ENCODE measurements at regions not wholly inside any gene's neighbourhood (a gene's known extent, or its start where the extent isn't known, plus 50 kb on each side); places are given as distances from the start of the nearest gene placed in this dataset.
"Not testable (repeated sequence)": the region's sequence is repeated elsewhere in the genome, so short reads cannot be mapped to it uniquely, and the experiment has no call there.

DNA sequence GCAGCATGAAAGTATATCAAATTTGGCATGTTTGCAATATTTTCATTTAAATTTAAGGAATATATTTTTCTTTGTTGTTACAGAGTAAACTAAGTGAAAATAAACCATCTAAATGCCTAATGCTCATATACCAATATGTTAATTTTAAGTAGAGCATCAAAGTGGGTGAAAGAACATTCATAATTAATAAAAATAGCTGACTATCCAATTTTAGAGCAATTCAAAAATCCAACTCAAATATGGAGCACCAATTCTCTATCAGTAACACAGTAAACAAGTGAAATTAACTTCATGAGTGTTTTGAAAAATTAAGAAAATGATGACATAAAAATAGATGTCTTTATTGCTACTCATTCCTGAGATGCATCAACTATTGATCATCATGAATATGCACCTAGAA, 893.0 kb downstream of the DSC3 start:
- H3K27me3 Mint-ChIP-seq, result no peaks in the 10 kb centered on the region

GRCh38 chr18:30142870-30143269, 899.7 kb downstream of the DSC3 start:
- H3K27me3 Mint-ChIP-seq, result no peaks in the 10 kb centered on the region
- DNase-seq, result no peak
- H3K36me3 Mint-ChIP-seq (ENCODE audit: low read depth), result no peaks in the 10 kb centered on the region
- no peak overlapping the region for H3K4me3 Mint-ChIP-seq
- peaks cover 34% of the 10 kb centered on the region for H3K9me3 Mint-ChIP-seq
- no peak overlapping the region for H3K27ac Mint-ChIP-seq
- no peaks in the 10 kb centered on the region for H3K4me1 Mint-ChIP-seq (ENCODE audit: low read depth)

More for the DNA sequence above, 893.0 kb downstream of the DSC3 start:
- Mint-ChIP-seq H3K4me1 (ENCODE audit: low read depth) (no peaks in the 10 kb centered on the region), H3K4me3 (no peak overlapping the region), H3K27ac (no peak overlapping the region), H3K9me3 (peaks cover 9% of the 10 kb centered on the region), H3K36me3 (ENCODE audit: low read depth) (no peaks in the 10 kb centered on the region)
- no peak for DNase-seq

DNA sequence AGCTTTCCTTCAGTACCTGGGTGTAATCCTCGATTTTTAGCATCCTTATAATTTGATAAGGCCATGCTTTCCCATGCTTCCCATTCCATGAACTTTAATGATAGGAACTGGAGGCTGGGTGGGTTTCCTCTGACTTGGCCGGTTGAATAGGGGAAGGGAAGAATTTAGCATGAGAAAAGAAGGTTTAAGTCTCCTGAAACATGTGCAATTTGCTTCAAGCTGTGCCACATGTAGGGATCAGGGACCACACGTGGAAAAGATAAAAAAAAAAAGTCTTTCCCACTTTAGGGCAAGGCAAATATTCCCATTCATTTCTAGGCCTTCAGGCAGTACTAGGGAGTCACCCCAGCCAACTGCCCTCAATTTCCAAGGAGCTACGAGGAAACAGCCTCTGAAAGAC, 900.3 kb downstream of the DSC3 start:
- Mint-ChIP-seq H3K9me3 (peaks cover 34% of the 10 kb centered on the region), H3K4me1 (ENCODE audit: low read depth) (no peaks in the 10 kb centered on the region), H3K4me3 (no peak overlapping the region), H3K36me3 (ENCODE audit: low read depth) (no peaks in the 10 kb centered on the region), H3K27me3 (no peaks in the 10 kb centered on the region), H3K27ac (no peak overlapping the region)
- DNase-seq, result no peak

DNA sequence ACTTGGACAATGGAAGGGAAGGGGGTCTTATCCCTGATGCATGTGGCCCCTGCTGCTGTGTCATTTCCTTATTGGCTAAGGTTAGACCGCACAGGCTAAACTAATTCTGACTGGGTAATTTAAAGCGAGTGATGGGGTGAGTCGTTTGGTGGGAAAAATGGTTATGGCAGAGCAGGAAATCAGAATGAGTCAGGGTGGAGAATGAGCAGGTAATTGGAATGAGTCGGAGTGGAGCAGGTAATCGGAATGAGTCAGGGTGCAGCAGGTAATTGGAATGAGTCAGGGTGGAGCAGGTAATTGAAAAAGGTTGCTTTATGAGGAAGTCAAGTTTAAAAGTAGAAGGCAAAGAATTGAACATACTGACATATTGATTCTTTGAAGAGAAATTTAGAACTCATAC, 901.0 kb downstream of the DSC3 start:
- H3K4me1 Mint-ChIP-seq (ENCODE audit: low read depth); H3K27me3 Mint-ChIP-seq; DNase-seq; H3K27ac Mint-ChIP-seq; H3K4me3 Mint-ChIP-seq; H3K36me3 Mint-ChIP-seq (ENCODE audit: low read depth): not testable (repeated sequence)
- H3K9me3 Mint-ChIP-seq, result peaks cover 34% of the 10 kb centered on the region

GRCh38 chr18:30139631-30140287, 902.8 kb downstream of the DSC3 start:
- H3K9me3 Mint-ChIP-seq, result peaks cover 30% of the 10 kb centered on the region
- H3K27me3 Mint-ChIP-seq, result no peaks in the 10 kb centered on the region
- no peak overlapping the region for H3K27ac Mint-ChIP-seq
- no peak overlapping the region for H3K4me3 Mint-ChIP-seq
- H3K4me1 Mint-ChIP-seq (ENCODE audit: low read depth), result no peaks in the 10 kb centered on the region
- H3K36me3 Mint-ChIP-seq (ENCODE audit: low read depth), result no peaks in the 10 kb centered on the region
- no peak for DNase-seq

DNA sequence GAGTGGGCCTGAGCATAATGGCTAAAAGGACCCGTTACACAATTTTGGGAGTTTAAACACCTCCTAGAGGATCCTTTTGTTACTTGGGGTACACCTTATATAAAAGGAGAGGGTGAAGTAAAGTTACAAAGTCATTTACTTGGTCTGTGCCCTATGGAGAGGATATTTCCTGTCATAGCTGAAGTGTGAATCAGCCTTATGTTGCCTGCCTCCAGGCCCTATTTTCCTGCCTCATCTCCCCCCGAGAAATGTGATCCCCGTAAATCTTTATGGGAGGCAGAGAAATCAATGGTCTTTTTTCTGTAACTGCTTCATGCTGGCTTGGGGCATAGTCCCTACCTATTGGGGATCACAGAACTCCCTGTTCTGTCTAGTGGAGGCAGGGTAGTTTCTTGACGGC, 906.6 kb downstream of the DSC3 start:
- H3K4me1 Mint-ChIP-seq (ENCODE audit: low read depth), result no peaks in the 10 kb centered on the region
- no peak overlapping the region for H3K4me3 Mint-ChIP-seq
- no peak overlapping the region for H3K27ac Mint-ChIP-seq
- H3K36me3 Mint-ChIP-seq (ENCODE audit: low read depth), result no peaks in the 10 kb centered on the region
- DNase-seq, result no peak
- no peaks in the 10 kb centered on the region for H3K27me3 Mint-ChIP-seq
- peaks cover 24% of the 10 kb centered on the region for H3K9me3 Mint-ChIP-seq

GRCh38 chr18:30134020-30134419, 908.5 kb downstream of the DSC3 start:
- Mint-ChIP-seq H3K9me3 (peaks cover 21% of the 10 kb centered on the region), H3K27me3 (no peaks in the 10 kb centered on the region), H3K4me3 (no peak overlapping the region), H3K27ac (no peak overlapping the region), H3K4me1 (ENCODE audit: low read depth) (no peaks in the 10 kb centered on the region), H3K36me3 (ENCODE audit: low read depth) (no peaks in the 10 kb centered on the region)
- no peak for DNase-seq

GRCh38 chr18:30132959-30133358, 909.6 kb downstream of the DSC3 start:
- H3K27ac Mint-ChIP-seq, result no peak overlapping the region
- no peak overlapping the region for H3K4me3 Mint-ChIP-seq
- no peaks in the 10 kb centered on the region for H3K36me3 Mint-ChIP-seq (ENCODE audit: low read depth)
- H3K9me3 Mint-ChIP-seq, result peaks cover 21% of the 10 kb centered on the region
- no peak for DNase-seq
- no peaks in the 10 kb centered on the region for H3K27me3 Mint-ChIP-seq
- no peaks in the 10 kb centered on the region for H3K4me1 Mint-ChIP-seq (ENCODE audit: low read depth)

DNA sequence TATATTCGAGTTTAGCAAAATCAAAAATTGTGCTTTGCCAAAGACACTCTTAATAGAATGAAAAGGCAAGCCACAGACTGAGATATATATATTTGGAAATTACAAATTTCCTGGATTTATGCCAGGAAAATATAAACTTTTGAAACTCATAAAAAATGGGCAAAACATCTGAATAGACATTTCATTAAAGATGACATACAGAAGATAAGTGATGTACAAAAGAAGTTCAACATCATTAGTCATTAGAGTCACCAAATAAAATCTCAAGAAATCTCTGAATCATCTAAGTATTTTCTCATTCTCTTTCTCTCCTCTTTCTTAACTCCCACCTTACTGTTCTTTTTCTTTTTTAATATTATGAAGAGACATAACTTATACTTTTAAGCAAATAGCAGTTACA, 921.1 kb downstream of the DSC3 start:
- H3K27me3 Mint-ChIP-seq, result no peaks in the 10 kb centered on the region
- H3K27ac Mint-ChIP-seq, result no peak overlapping the region
- H3K9me3 Mint-ChIP-seq, result peaks cover 10% of the 10 kb centered on the region
- DNase-seq, result no peak
- no peaks in the 10 kb centered on the region for H3K4me1 Mint-ChIP-seq (ENCODE audit: low read depth)
- H3K4me3 Mint-ChIP-seq, result no peak overlapping the region
- no peaks in the 10 kb centered on the region for H3K36me3 Mint-ChIP-seq (ENCODE audit: low read depth)

GRCh38 chr18:30113454-30113853, 929.1 kb downstream of the DSC3 start:
- no peak for DNase-seq
- Mint-ChIP-seq H3K9me3 (peaks cover 11% of the 10 kb centered on the region), H3K27ac (no peak overlapping the region), H3K36me3 (ENCODE audit: low read depth) (no peaks in the 10 kb centered on the region), H3K27me3 (no peaks in the 10 kb centered on the region), H3K4me3 (no peak overlapping the region), H3K4me1 (ENCODE audit: low read depth) (no peaks in the 10 kb centered on the region)

GRCh38 chr18:30106356-30106755, 936.2 kb downstream of the DSC3 start:
- no peak for DNase-seq
- H3K4me3 Mint-ChIP-seq, result no peak overlapping the region
- peaks cover 7% of the 10 kb centered on the region for H3K9me3 Mint-ChIP-seq
- no peaks in the 10 kb centered on the region for H3K36me3 Mint-ChIP-seq (ENCODE audit: low read depth)
- H3K27ac Mint-ChIP-seq, result no peak overlapping the region
- no peaks in the 10 kb centered on the region for H3K27me3 Mint-ChIP-seq
- H3K4me1 Mint-ChIP-seq (ENCODE audit: low read depth), result no peaks in the 10 kb centered on the region

DNA sequence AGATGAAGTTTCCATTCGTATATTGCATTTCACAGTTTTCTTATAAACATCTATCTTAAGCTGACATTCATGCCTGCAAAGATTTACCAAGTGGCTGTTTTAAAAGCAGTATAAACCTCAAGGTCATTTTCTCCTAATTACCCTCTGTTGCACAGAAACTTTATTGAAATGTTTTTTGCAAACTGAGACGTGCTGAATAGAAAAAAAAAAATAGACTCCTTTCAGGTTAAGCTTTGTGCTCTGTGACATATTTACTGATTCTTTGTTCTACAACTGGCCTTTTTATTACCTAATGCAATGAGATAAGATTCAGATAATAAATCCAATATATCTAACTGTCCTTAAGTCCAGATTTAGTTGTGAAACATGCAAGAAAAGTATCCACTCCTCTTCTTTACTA, 938.7 kb downstream of the DSC3 start:
- H3K4me3 Mint-ChIP-seq, result no peak overlapping the region
- H3K27me3 Mint-ChIP-seq, result no peaks in the 10 kb centered on the region
- no peaks in the 10 kb centered on the region for H3K4me1 Mint-ChIP-seq (ENCODE audit: low read depth)
- H3K9me3 Mint-ChIP-seq, result peaks cover 8% of the 10 kb centered on the region
- no peak overlapping the region for H3K27ac Mint-ChIP-seq
- no peaks in the 10 kb centered on the region for H3K36me3 Mint-ChIP-seq (ENCODE audit: low read depth)
- DNase-seq, result no peak

- Mint-ChIP-seq H3K36me3 (ENCODE audit: low read depth) (no peaks in the 10 kb centered on the region), H3K27me3 (no peaks in the 10 kb centered on the region), H3K4me3 (no peak overlapping the region), H3K4me1 (ENCODE audit: low read depth) (no peaks in the 10 kb centered on the region), H3K27ac (no peak overlapping the region), H3K9me3 (peaks cover 18% of the 10 kb centered on the region)
- no peak for DNase-seq
These were observed 945.7 kb downstream of the DSC3 start for GRCh38 chr18:30096796-30097195.

DNA sequence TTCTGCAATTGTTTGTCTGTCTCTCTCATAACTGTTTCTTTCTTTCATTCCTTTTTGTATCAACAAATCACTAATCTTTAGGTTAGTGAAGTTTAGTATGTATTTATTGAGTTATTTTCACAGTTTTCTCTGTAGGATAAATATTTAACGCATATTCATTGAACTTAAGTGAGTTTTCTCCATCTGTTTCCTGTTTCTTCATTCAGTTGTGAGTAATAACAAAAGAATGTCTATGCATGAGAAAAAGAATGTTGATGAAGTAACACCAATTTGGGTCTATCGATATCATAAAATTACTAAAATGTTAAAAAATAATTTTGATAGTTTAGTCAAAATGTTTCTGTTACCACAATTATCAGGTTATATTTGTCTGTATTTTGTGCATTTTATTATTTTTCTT, 948.0 kb downstream of the DSC3 start:
- no peaks in the 10 kb centered on the region for H3K4me1 Mint-ChIP-seq (ENCODE audit: low read depth)
- no peaks in the 10 kb centered on the region for H3K36me3 Mint-ChIP-seq (ENCODE audit: low read depth)
- H3K27ac Mint-ChIP-seq, result no peak overlapping the region
- no peak for DNase-seq
- H3K9me3 Mint-ChIP-seq, result peaks cover 16% of the 10 kb centered on the region
- H3K4me3 Mint-ChIP-seq, result no peak overlapping the region
- H3K27me3 Mint-ChIP-seq, result no peaks in the 10 kb centered on the region

GRCh38 chr18:30093376-30093775, 949.2 kb downstream of the DSC3 start:
- peaks cover 11% of the 10 kb centered on the region for H3K9me3 Mint-ChIP-seq
- no peaks in the 10 kb centered on the region for H3K27me3 Mint-ChIP-seq
- DNase-seq, result no peak
- no peak overlapping the region for H3K4me3 Mint-ChIP-seq
- no peak overlapping the region for H3K27ac Mint-ChIP-seq
- no peaks in the 10 kb centered on the region for H3K36me3 Mint-ChIP-seq (ENCODE audit: low read depth)
- no peaks in the 10 kb centered on the region for H3K4me1 Mint-ChIP-seq (ENCODE audit: low read depth)
